ENCODE measurements at regions not wholly inside any gene's neighbourhood (a gene's known extent, or its start where the extent isn't known, plus 50 kb on each side); places are given as distances from the start of the nearest gene placed in this dataset.

GRCh38 chr3:61323094-61323493, 71.8 kb upstream of the FHIT start:
- ATAC-seq (peak; percentile 62), FAIRE-seq (no peak), DNase-seq (ENCODE audit: low read depth, low spot score) (no peak)
- Histone ChIP-seq H3K4me3 (no peak overlapping the region), H3K4me1 (ENCODE audit: control insufficient read depth, insufficient read depth, low read length) (no peaks in the 10 kb centered on the region), H3K9me3 (replicated peaks; ENCODE audit: control insufficient read depth, insufficient read depth, low read length) (no peaks in the 10 kb centered on the region), H4K20me1 (ENCODE audit: control insufficient read depth, insufficient read depth) (no peaks in the 10 kb centered on the region), H3K36me3 (ENCODE audit: control insufficient read depth in 2 of 2, insufficient read depth in 2 of 2, low read length in 1 of 2) (no peaks in the 10 kb centered on the region), H3K27me3 (replicated peaks in 1 of 2; ENCODE audit: control insufficient read depth in 2 of 2, insufficient read depth in 2 of 2, low read length in 1 of 2) (no peaks in the 10 kb centered on the region), H3K27ac (ENCODE audit: control insufficient read depth, insufficient read depth) (no peak overlapping the region), H2AFZ (ENCODE audit: control insufficient read depth, low read depth, low read length) (no peak overlapping the region), H3K9ac (ENCODE audit: control insufficient read depth, insufficient read depth, low read length) (no peak overlapping the region), H3K4me2 (ENCODE audit: control insufficient read depth, insufficient read depth) (no peak overlapping the region), H3K79me2 (ENCODE audit: control insufficient read depth, insufficient read depth, low read length) (no peaks in the 10 kb centered on the region)
- ChIA-PET SMC1A (ENCODE audit: uncharacterized antibody, unreplicated experiment) (no interaction called here), CTCF (no interaction called here), POLR2A (no interaction called here), RAD21 (ENCODE audit: unreplicated experiment) (no interaction called here)
- in situ Hi-C loops (cut with MboI) (no loop called here), intact Hi-C loops (cut with micrococcal nuclease; ENCODE audit: unreplicated experiment) (no loop called here)
- no TSS peak for BruUV-seq (replicated peaks)
- 14% methylated on average over 3 of the region's 3 CpGs for WGBS (ENCODE audit: insufficient coverage, insufficient replicate concordance, low lambda C conversion rate, missing lambda C conversion rate)
- TF ChIP-seq TBL1XR1 (IDR thresholded peaks at IDR 0.05; ENCODE audit: low read depth, low read length) (no peak), ZBED1 (IDR thresholded peaks at IDR 0.05; ENCODE audit: borderline replicate concordance) (no peak), KAT2A (conservative IDR thresholded peaks at IDR 0.05; ENCODE audit: control insufficient read depth, low read depth, low read length) (no peak), CEBPZ (IDR thresholded peaks at IDR 0.05; ENCODE audit: low read depth, low read length) (no peak), CHD4 (IDR thresholded peaks at IDR 0.05) (no peak), PAX5 (IDR thresholded peaks at IDR 0.05; ENCODE audit: borderline replicate concordance, low read depth, low read length) (no peak), IKZF1 (conservative IDR thresholded peaks at IDR 0.05) (no peak), SKIL (IDR thresholded peaks at IDR 0.05; ENCODE audit: low read depth, poor library complexity, severe bottlenecking) (no peak), ATF3 (IDR thresholded peaks at IDR 0.05; ENCODE audit: borderline replicate concordance, extremely low read depth, low read depth, low read length) (no peak), TCF12 (IDR thresholded peaks at IDR 0.05; ENCODE audit: low read depth, low read length) (no peak), ASH2L (IDR thresholded peaks at IDR 0.05; ENCODE audit: borderline replicate concordance, low read depth) (no peak), RUNX3 (IDR thresholded peaks at IDR 0.05; ENCODE audit: low read length) (no peak), ZSCAN29 (IDR thresholded peaks at IDR 0.05) (no peak), ESRRA (IDR thresholded peaks at IDR 0.05; ENCODE audit: low read length) (no peak), ZNF217 (IDR thresholded peaks at IDR 0.05) (no peak), CUX1 (IDR thresholded peaks at IDR 0.05; ENCODE audit: insufficient replicate concordance, low read depth, low read length) (no peak)
